Pulmonary artery endothelial cell (primary cell): ENCODE measurements at regions not wholly inside any gene's neighbourhood (a gene's known extent, or its start where the extent isn't known, plus 50 kb on each side); places are given as distances from the start of the nearest gene placed in this dataset.
A peak's percentile ranks its signal among the peaks of the same experiment; 100 is the strongest.

Experiments
- DNase-seq: peaks from one replicate; pipeline ENCODE4 v3.0.0-alpha.2; 2011; ENCODE audit warnings: low read depth, low spot score

- no peak for DNase-seq
Measured at GRCh38 chr13:59103004-59103768, 1060.5 kb downstream of the DIAPH3 start.

DNA sequence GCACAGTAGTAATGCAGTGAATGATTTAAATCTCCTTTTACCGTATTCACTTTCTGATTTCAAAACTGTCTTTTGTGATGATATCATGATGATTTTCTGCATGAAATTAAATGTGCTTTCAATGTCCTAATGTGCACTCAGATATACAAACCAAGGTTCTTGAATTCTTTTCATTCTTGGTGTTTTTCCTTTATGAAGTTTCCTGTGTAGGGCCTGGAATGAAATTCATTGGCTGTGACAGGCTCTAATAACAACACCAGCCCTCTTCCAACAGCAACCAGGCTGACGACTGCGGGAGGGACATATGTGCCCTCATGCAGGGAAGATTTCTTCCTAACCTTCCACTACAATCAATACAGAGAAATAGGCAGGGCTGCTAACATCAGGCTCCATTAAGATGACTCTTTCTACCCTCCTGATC lies 1052.0 kb downstream of the DIAPH3 start:
- no peak for DNase-seq

DNA sequence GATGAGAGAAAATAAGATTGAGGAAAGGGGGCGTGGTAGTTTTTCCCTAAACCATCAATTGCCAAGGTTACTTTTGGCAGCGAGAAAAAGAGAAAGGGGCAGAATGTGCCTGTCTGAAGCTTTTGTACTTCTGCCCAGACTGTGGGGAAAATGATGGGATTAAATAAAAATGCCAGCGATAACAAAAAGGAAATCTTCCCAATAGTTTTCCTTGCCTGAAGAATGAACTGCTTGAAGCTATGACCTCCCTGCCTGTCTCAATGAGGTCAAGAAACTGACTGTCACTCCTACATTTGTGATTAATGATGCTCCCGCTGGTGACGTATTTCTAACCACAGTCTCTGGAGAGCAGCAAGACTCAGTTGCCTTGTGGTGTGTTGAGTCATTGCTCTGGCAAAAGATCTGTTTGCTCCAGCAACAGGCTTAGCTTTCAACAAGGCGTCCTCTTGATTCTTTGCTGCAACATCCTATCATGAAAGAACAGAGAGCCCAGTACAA lies 1051.5 kb downstream of the DIAPH3 start:
- DNase-seq = peak; percentile 46

GRCh38 chr13:59119475-59119874 lies 1044.3 kb downstream of the DIAPH3 start:
- no peak for DNase-seq

DNA sequence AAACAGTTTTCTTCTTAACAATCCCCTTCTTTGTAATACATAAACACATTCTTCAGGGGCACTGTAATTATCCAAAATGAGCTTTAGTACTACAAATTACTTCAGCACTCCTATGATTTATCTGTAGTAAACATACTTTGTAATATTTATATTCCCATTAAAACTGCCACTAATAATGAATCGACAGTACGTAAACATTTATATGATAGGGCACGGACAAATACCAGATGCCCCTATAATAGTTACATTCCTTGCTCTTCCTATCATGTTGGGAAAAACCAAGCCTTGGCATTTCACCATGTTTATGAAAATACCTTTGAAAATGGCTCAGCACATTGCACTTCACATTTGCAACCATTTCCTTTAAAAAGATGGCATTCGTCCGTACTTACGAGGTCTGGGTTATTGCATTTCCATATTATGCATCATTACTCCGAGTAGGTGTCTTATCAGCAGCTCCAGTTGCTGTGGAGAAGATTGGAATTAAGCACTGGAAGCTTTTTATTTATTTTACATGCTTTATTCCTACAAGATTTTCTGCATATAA lies 1043.4 kb downstream of the DIAPH3 start:
- no peak for DNase-seq

DNA sequence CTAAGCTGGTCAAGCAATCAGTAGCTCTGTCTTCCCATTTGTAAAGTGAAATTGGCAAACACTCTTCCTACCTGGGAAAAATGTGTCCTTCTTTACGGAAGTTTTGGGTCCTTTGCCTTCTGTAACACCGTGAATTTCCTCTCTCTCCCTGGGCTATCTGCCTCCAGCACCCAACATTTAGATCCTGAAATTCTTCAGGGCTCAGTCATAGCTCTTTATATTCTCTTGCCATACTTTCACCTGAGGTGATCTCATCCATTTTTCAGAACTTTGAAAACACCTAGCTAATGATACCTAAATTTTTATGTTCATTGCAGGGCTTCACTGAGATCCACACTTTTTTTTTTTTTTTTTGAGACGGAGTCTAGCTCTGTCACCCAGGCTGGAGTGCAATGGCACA lies 1042.2 kb downstream of the DIAPH3 start:
- DNase-seq = no peak

- no peak for DNase-seq
Measured at GRCh38 chr13:59126474-59126873, 1037.3 kb downstream of the DIAPH3 start.

DNA sequence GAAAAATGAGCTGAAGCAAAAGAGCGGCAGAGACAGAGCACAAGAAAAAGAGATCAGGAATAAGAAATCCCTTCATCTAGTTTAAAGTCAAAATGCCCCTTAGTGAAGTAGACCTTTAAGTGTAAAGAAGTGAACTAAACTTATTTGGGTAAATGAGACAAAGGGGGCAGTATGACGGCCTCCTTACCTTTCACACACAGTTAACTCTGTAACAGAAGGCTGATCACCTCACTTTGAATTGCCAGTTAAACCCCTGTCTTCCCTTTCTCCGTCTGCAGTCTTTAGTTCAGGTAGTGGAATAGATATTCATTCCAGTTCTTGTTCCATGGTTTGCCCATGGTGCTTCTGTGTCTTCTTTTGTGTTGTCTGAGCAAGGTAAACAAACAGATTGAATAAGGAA lies 1029.8 kb downstream of the DIAPH3 start:
- DNase-seq = no peak

DNA sequence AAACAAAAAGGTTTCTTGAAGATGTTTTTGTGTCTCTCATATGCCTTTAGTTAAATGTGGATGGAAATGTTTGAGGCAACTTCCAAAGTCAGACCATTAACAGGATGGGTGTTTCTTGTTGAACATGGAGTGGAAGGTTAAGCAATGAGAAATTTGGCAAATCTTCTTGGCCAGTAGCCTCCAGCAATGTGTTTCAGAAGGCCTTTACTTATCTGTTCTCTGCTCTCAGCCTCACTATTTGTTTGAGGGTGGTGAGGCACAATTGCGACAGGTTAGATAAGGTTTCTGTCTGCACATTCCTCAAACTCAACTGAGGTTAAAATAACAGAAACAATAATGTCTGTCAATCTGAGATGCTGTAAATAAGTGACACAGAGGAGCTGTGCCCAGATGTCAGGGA lies 1019.0 kb downstream of the DIAPH3 start:
- DNase-seq = no peak

DNA sequence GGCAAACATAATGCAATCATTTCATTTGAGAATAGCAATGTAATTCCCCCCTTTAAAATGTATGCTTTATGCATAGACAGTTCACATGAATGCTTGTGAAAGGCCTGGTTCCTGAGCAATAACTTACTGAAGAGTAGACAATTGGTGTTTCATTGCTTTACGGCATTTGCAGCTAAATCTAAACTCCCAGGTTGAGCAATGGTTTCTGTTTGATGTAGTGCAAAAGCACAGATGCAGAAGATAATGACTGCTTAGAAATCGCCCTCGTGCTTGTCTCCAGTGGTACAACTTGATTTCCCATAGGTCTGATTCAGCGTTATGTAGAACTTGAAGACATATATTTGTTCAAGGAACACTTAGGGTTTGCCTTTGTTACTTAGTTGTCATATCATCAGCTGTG lies 1018.3 kb downstream of the DIAPH3 start:
- DNase-seq = no peak

DNA sequence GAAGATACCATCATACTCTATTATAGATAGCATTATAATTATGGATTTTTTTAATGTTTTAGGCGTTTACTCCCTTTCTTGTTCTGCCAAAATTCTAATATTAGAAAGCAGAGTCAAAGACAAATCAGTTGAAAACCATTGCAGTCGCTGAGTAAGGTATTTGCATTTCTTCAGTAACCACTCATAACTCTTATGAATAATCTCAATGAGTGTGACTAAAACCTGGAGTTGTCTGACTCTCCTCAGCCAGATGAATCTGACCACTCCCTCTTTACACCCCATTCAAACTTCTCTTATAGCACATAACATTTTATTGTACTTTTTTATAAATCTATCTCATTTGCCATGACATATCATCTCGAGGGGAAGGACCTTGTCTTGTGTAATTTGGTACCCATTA lies 1006.5 kb downstream of the DIAPH3 start:
- DNase-seq = no peak

GRCh38 chr13:59166174-59166573 lies 997.6 kb downstream of the DIAPH3 start:
- DNase-seq = no peak

DNA sequence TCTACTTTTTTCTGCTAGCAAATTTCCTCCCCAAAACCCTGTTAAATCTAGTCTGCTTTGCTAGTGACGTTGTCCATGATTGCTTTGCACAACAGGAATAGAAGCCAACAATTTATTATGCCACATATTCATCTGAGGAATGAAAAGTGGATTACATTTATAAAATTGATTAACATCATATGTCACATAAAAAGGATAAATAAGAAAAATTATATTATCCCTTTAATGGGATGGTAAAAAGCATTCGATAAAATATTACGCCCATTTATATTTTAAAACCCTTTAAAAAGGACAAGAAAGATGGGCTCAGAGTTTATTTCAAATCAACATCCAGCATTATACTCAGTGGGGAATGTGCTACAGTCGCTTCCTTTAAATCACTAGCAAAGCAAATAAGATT lies 991.7 kb downstream of the DIAPH3 start:
- DNase-seq = no peak

DNA sequence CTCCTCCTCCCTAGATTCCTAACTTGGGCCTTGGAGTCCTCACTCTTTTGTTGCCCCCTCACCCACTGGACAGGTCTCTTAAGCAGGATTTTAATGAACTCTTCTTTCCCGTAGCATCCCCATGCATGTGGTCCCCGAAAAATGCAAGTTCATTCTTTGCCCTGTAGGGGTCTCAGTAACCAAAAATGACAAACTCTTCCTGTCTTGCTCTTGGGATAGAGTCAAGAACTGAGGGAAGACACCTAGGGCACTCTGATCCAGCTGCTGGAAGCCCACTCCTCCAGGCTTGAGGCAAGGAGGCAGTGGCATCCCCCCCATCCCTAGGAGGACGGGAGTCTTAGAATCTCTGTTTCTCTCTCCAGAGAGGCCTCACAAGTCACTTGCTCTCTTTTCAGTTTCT lies 987.0 kb downstream of the DIAPH3 start:
- DNase-seq = no peak

GRCh38 chr13:59178344-59178743 lies 985.4 kb downstream of the DIAPH3 start:
- DNase-seq = no peak

GRCh38 chr13:59182241-59182640 lies 981.5 kb downstream of the DIAPH3 start:
- no peak for DNase-seq

- DNase-seq = no peak
Measured at GRCh38 chr13:59197397-59197796, 966.3 kb downstream of the DIAPH3 start.

- no peak for DNase-seq
Measured at GRCh38 chr13:59201841-59202240, 961.9 kb downstream of the DIAPH3 start.

DNA sequence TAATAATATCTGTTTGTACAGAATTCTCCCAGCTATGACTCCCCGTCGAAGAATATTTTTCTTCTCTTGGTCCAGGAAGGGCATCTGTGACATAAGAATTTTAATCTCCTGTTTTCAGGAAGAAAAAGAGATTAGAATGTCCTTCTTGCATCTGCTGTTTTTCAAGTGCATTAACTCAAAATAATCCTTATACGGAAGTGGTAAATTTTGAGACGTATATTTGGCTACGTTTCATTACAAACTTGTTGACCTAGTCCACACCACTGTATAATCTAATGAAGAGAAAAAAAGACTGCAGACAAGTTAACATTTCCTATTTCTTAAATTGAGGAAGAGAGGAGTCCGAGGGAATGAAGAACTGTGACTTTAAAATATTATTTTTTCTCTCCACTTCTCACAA lies 959.9 kb downstream of the DIAPH3 start:
- no peak for DNase-seq

- no peak for DNase-seq
Measured at GRCh38 chr13:59205501-59205900, 958.2 kb downstream of the DIAPH3 start.

- no peak for DNase-seq
Measured at GRCh38 chr13:59208405-59209195, 955.1 kb downstream of the DIAPH3 start.

GRCh38 chr13:59210543-59210942 lies 953.2 kb downstream of the DIAPH3 start:
- no peak for DNase-seq
